ENCODE measurements at regions not wholly inside any gene's neighbourhood (a gene's known extent, or its start where the extent isn't known, plus 50 kb on each side); places are given as distances from the start of the nearest gene placed in this dataset.
"Not testable (repeated sequence)": the region's sequence is repeated elsewhere in the genome, so short reads cannot be mapped to it uniquely, and the experiment has no call there.

- ATAC-seq (ENCODE audit: low read depth): no peak
- Mint-ChIP-seq H3K4me3 (no peak overlapping the region), H3K36me3 (ENCODE audit: low read depth) (no peaks in the 10 kb centered on the region), H3K9me3 (peaks cover 3% of the 10 kb centered on the region), H3K27me3 (peaks cover 1% of the 10 kb centered on the region), H3K4me1 (no peaks in the 10 kb centered on the region), H3K27ac (no peak overlapping the region)
- DNase-seq: no peak
- CTCF ChIA-PET: no interaction called here
- TF ChIP-seq, protein P1, sequence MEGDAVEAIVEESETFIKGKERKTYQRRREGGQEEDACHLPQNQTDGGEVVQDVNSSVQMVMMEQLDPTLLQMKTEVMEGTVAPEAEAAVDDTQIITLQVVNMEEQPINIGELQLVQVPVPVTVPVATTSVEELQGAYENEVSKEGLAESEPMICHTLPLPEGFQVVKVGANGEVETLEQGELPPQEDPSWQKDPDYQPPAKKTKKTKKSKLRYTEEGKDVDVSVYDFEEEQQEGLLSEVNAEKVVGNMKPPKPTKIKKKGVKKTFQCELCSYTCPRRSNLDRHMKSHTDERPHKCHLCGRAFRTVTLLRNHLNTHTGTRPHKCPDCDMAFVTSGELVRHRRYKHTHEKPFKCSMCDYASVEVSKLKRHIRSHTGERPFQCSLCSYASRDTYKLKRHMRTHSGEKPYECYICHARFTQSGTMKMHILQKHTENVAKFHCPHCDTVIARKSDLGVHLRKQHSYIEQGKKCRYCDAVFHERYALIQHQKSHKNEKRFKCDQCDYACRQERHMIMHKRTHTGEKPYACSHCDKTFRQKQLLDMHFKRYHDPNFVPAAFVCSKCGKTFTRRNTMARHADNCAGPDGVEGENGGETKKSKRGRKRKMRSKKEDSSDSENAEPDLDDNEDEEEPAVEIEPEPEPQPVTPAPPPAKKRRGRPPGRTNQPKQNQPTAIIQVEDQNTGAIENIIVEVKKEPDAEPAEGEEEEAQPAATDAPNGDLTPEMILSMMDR (IDR thresholded peaks at IDR 0.05): no peak
- POLR2A ChIA-PET: no interaction called here
- intact Hi-C loops (cut with micrococcal nuclease): no loop called here
Observed at GRCh38 chr5:125244531-125244930, 498.1 kb upstream of the ZNF608 start.

GRCh38 chr5:125245216-125245615, 498.8 kb upstream of the ZNF608 start:
- TF ChIP-seq, protein P1 (IDR thresholded peaks at IDR 0.05): no peak
- POLR2A ChIA-PET: no interaction called here
- Mint-ChIP-seq H3K4me1 (no peaks in the 10 kb centered on the region), H3K27me3 (peaks cover 1% of the 10 kb centered on the region), H3K36me3 (ENCODE audit: low read depth) (no peaks in the 10 kb centered on the region), H3K9me3 (peaks cover 3% of the 10 kb centered on the region), H3K4me3 (no peak overlapping the region), H3K27ac (no peak overlapping the region)
- CTCF ChIA-PET: no interaction called here
- ATAC-seq (ENCODE audit: low read depth) (no peak), DNase-seq (no peak)
- intact Hi-C loops (cut with micrococcal nuclease): no loop called here

- H3K27me3 Mint-ChIP-seq: peaks cover 1% of the 10 kb centered on the region
- ATAC-seq (ENCODE audit: low read depth): no peak
- intact Hi-C loops (cut with micrococcal nuclease): no loop called here
- no peak overlapping the region for H3K27ac Mint-ChIP-seq
- ChIA-PET POLR2A (no interaction called here), CTCF (no interaction called here)
- DNase-seq: no peak
- H3K9me3 Mint-ChIP-seq: peaks cover 19% of the 10 kb centered on the region
- H3K4me1 Mint-ChIP-seq: no peaks in the 10 kb centered on the region
- no peak overlapping the region for H3K4me3 Mint-ChIP-seq
- TF ChIP-seq, protein P1 (IDR thresholded peaks at IDR 0.05): no peak
- H3K36me3 Mint-ChIP-seq (ENCODE audit: low read depth): peaks cover 3% of the 10 kb centered on the region
Observed at GRCh38 chr5:125249400-125249799, 503.0 kb upstream of the ZNF608 start.

DNA sequence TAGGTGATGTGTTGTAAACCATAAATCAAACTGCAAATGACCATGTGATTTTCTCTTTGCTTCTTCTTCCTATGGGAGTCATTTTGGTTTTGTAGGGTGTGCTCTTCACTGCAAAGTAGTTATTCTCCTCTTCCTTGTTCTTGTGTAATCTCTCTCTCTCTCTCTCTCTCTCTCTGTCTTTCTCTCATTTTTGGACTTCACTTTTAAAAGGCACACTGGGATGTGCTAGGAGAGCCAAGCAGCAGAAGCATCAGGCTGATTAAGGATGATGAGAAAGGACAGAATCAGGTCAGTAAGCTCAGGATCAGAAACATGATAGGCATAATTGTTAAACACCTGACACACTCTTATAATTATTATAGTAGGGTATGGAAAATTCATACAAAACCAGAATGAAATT, 505.3 kb upstream of the ZNF608 start:
- TF ChIP-seq, protein P1 (IDR thresholded peaks at IDR 0.05): no peak
- H3K27me3 Mint-ChIP-seq: peaks cover 1% of the 10 kb centered on the region
- ATAC-seq (ENCODE audit: low read depth) (no peak), DNase-seq (no peak)
- CTCF ChIA-PET: no interaction called here
- H3K4me1 Mint-ChIP-seq: no peaks in the 10 kb centered on the region
- intact Hi-C loops (cut with micrococcal nuclease): no loop called here
- peaks cover 5% of the 10 kb centered on the region for H3K36me3 Mint-ChIP-seq (ENCODE audit: low read depth)
- POLR2A ChIA-PET: no interaction called here
- no peak overlapping the region for H3K4me3 Mint-ChIP-seq
- H3K27ac Mint-ChIP-seq: no peak overlapping the region
- H3K9me3 Mint-ChIP-seq: peaks cover 22% of the 10 kb centered on the region

DNA sequence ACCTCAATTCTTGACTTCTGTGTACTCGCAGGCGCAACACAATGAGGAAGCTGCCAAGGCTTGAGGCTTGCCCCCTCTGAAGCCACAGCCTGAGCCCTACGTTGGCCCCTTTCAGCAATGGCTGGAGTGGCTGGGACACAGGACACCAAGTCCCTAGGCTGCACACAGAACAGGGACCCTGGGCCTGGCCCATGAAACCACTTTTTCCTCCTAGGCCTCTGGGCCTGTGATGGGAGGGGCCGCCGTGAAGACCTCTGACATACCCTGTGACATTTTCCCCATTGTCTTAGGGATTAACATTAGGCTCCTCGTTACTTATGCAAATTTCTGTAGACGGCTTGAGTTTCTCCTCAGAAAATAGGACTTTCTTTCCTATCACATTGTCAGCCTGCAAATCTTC, 507.2 kb upstream of the ZNF608 start:
- CTCF ChIA-PET; POLR2A ChIA-PET; ATAC-seq (ENCODE audit: low read depth); H3K4me3 Mint-ChIP-seq; H3K27me3 Mint-ChIP-seq; DNase-seq; intact Hi-C loops (cut with micrococcal nuclease); H3K36me3 Mint-ChIP-seq (ENCODE audit: low read depth); H3K27ac Mint-ChIP-seq; H3K4me1 Mint-ChIP-seq: not testable (repeated sequence)
- H3K9me3 Mint-ChIP-seq: peaks cover 19% of the 10 kb centered on the region

DNA sequence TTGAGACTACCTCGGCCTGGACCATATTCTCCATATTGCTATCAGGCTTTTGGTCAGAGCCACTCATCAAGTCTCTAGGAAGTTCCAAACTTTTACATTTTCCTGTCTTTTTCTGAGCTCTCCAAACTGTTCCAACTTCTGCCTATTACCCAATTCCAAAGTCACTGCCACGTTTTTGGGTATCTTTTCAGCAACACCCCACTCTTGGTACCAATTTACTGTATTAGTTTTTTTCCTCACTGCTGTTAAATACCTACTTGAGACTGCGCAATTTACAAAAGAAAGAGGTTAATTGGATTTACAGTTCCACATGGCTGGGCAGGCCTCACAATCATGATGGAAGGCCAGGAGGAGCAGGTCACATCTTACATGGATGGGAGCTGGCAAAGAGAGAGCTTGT, 507.8 kb upstream of the ZNF608 start:
- POLR2A ChIA-PET: no interaction called here
- no peak overlapping the region for H3K27ac Mint-ChIP-seq
- intact Hi-C loops (cut with micrococcal nuclease): no loop called here
- CTCF ChIA-PET: no interaction called here
- peaks cover 5% of the 10 kb centered on the region for H3K36me3 Mint-ChIP-seq (ENCODE audit: low read depth)
- no peaks in the 10 kb centered on the region for H3K27me3 Mint-ChIP-seq
- DNase-seq (no peak), ATAC-seq (ENCODE audit: low read depth) (no peak)
- H3K4me1 Mint-ChIP-seq: peaks cover 2% of the 10 kb centered on the region
- H3K4me3 Mint-ChIP-seq: no peak overlapping the region
- TF ChIP-seq, protein P1 (IDR thresholded peaks at IDR 0.05): no peak
- H3K9me3 Mint-ChIP-seq: peaks cover 19% of the 10 kb centered on the region
